ENCODE measurements at regions not wholly inside any gene's neighbourhood (a gene's known extent, or its start where the extent isn't known, plus 50 kb on each side); places are given as distances from the start of the nearest gene placed in this dataset.

DNA sequence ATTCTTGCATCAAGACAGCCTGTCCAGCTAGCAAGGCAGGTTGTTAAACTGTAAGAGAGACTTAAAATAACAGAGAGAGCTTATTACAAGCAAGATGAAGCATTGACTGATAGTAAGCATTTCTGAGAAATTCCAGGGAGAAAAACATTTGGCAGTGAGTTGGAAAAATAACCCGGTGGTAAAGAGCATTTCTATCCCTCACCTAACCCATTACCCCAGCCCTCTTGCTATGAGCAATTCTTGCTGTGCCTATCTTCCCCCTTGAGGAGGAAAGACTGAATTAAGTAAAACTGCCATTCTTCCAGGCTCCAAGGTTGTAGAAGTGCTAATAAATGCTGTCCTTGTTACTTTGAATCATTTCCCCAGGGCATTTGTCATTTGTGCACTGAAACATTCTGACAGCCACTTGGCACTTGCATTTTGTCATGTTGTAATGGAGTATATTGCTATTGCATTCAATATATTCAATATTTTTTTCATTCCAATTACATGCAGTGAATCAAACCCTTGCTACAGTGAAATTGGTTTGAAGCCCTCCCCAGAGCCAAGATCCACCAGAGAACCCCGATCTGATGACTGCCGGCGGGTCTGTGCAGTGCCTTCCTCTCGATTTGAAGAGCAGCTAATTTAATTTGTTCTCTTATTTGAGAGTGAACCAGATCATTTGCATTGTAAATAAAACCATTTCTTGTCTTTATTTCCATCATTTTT, 291.1 kb downstream of the HIVEP2 start:
- no peak overlapping the region for H3K4me3 ChIP-seq (ENCODE audit: low read depth, low read length)
- no peak for TF ChIP-seq CTCF (IDR thresholded peaks at IDR 0.05; ENCODE audit: insufficient read depth, low read depth, low read length)
- no peak for DNase-seq (ENCODE audit: low read depth)

DNA sequence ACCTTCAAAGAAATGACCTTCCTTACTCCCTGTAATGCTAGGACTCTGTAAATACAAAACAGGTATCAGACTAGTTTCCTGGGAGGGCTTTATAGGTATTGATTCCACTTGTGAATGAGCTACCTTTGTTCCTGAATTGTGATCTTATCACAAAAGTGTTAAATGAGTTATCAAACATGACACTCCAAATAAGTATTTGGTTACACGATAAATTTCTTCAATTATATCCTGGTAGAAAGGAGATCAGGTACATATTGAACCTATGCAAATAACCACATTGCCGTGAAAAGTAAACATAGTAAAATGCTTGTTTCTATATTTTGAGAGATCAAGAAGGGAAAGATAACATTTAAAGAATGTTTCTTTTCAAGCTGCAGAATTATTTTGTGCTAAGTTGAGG, 285.3 kb downstream of the HIVEP2 start:
- H3K4me3 ChIP-seq (ENCODE audit: low read depth, low read length) = no peak overlapping the region
- no peak for TF ChIP-seq CTCF (IDR thresholded peaks at IDR 0.05; ENCODE audit: insufficient read depth, low read depth, low read length)
- no peak for DNase-seq (ENCODE audit: low read depth)

DNA sequence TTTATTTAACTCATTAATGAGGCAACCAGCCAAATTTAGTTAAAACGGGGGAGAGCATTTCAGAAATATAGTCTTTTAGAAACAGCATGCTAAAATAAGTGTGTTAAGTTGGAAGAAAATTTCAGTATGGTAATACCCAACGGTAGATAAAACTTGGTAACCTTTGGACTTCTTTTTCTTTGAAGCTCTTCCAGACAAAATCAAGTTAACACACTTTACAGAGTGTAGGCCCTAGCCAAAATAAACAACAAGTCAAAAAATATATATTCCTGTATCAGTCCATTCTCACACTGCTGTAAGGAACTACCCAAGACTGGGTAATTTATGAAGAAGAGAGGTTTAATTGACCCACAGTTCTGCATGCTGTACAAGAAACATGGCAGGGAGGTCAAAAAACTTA, 279.6 kb downstream of the HIVEP2 start:
- no peak overlapping the region for H3K4me3 ChIP-seq (ENCODE audit: low read depth, low read length)
- no peak for TF ChIP-seq CTCF (IDR thresholded peaks at IDR 0.05; ENCODE audit: insufficient read depth, low read depth, low read length)
- no peak for DNase-seq (ENCODE audit: low read depth)

- no peak for TF ChIP-seq CTCF (IDR thresholded peaks at IDR 0.05; ENCODE audit: insufficient read depth, low read depth, low read length)
- no peak for DNase-seq (ENCODE audit: low read depth)
- H3K4me3 ChIP-seq (ENCODE audit: low read depth, low read length) = no peak overlapping the region
These were observed 278.3 kb downstream of the HIVEP2 start for GRCh38 chr6:142666599-142667185.

DNA sequence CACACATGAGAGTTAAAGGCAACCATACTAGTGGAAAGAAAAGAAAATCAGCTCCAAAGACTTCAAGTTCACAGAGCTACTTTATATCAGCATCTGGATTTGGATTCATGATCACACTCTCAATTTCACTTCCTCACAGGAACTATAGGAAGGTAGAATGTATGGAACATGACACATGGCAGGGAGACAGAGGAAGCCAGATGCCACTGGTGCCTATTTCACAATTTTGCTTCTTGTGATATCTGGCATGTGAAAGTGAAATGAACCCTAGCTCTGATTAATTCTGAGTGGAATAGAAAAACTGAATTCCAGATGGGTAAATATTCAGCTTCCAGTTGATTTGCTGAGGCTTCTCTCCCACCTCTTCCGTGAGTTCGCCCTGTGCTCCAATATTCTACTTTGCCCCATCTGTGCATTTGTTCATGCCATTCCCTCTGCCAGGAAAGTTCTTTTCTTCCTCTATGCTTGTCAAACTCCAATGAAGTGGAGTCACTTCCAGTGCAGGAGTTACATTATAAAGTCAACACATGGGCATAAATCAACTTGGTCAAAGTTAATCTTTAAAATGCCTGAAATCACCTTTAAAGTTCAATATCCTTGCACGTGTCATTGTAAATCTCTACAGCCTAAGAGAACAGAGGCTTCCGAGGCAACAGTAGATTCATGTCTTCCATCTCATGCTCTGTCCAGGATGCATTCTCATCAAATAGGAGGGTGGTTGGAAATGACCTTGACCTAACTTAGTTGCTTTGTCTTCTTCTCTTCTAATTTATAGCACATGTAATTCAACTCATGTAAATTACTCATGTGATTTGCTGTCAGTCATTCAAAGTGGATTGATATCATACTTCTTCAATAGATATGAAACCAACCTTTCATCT, 275.3 kb downstream of the HIVEP2 start:
- no peak for TF ChIP-seq CTCF (IDR thresholded peaks at IDR 0.05; ENCODE audit: insufficient read depth, low read depth, low read length)

GRCh38 chr6:142671791-142672190, 273.2 kb downstream of the HIVEP2 start:
- no peak overlapping the region for H3K4me3 ChIP-seq (ENCODE audit: low read depth, low read length)
- no peak for DNase-seq (ENCODE audit: low read depth)
- no peak for TF ChIP-seq CTCF (IDR thresholded peaks at IDR 0.05; ENCODE audit: insufficient read depth, low read depth, low read length)

More for the DNA sequence above, 275.3 kb downstream of the HIVEP2 start:
- DNase-seq (ENCODE audit: low read depth) = no peak
- no peak overlapping the region for H3K4me3 ChIP-seq (ENCODE audit: low read depth, low read length)
